Endothelial cell of umbilical vein (primary cell): ENCODE measurements at regions not wholly inside any gene's neighbourhood (a gene's known extent, or its start where the extent isn't known, plus 50 kb on each side); places are given as distances from the start of the nearest gene placed in this dataset.

ENCODE experiments used
- BruUV-seq: library from RNA; stranded (reverse); fragments of 400-500 nt; replicated peaks from 2 replicates; lab custom pipeline; 2021; lab: Mats Ljungman, UMichigan
- CTCF ChIA-PET: fragments of 300-600, 350-600 bp; sonication (Branson Sonifier 250); formaldehyde crosslinking; loops from one replicate; lab custom pipeline; 2021; ENCODE audit warnings: antibody characterized with exemption, inconsistent platforms; lab: Charles Lee
- POLR2A ChIA-PET: fragments of 300-600, 350-600 bp; sonication (Branson Sonifier 250); formaldehyde crosslinking; loops from one replicate; lab custom pipeline; 2021; ENCODE audit warnings: antibody characterized with exemption, inconsistent platforms; lab: Charles Lee
- DNase-seq: peaks from one replicate; pipeline ENCODE4 v3.0.0-alpha.2; 2011; ENCODE audit warnings: low read depth, low spot score
- FAIRE-seq: peaks from 2 replicates; lab custom pipeline; 2011; peaks lifted over from hg19 to GRCh38; lab: Jason Lieb, UNC
- H2AFZ ChIP-seq: 2 replicates; pipeline ENCODE4 v1.6.0; 2012; ENCODE audit warnings: low read depth, low read length, control low read depth, inconsistent platforms
- H3K27ac ChIP-seq: 2 replicates; pipeline ENCODE4 v1.5.1; 2011; ENCODE audit warnings: low read depth, mild to moderate bottlenecking, control low read depth, low read length, moderate library complexity; ENCODE audit not compliant: insufficient read depth
- H3K27me3 ChIP-seq, 2 experiments: 2 replicates each; pipeline versions ENCODE4 v1.6.0 to v1.6.1; 2011; ENCODE audit warnings: low read length in 2 of 2, mixed read lengths in 1 of 2; ENCODE audit not compliant: control insufficient read depth in 2 of 2, insufficient read depth in 2 of 2
- H3K36me3 ChIP-seq, 2 experiments: 2 replicates in 1 of 2; 3 replicates in 1 of 2; pipeline ENCODE4 v1.5.1; 2011; ENCODE audit warnings: low read length in 2 of 2, mild to moderate bottlenecking in 1 of 2, moderate library complexity in 1 of 2; ENCODE audit not compliant: control insufficient read depth in 2 of 2, insufficient read depth in 2 of 2; ENCODE audit errors: extremely low read depth in 1 of 2
- H3K4me1 ChIP-seq: 3 replicates; pipeline ENCODE4 v1.5.1; 2011; ENCODE audit warnings: mild to moderate bottlenecking, low read length; ENCODE audit not compliant: control insufficient read depth, insufficient read depth; ENCODE audit errors: extremely low read depth
- H3K4me2 ChIP-seq: 2 replicates; pipeline ENCODE4 v1.6.1; 2011; ENCODE audit warnings: low read length, control low read depth, mixed read lengths; ENCODE audit not compliant: insufficient read depth
- H3K4me3 ChIP-seq, 3 experiments: fragments of 200-600 bp in 1 of 3; sonication (generic), shearing (Covaris generic) in 1 of 3; replicated peaks in 1 of 3; 2 replicates each; pipeline ENCODE4 v1.5.1; 2011 to 2016; ENCODE audit warnings: control low read depth in 3 of 3, low read length in 3 of 3, mild to moderate bottlenecking in 2 of 3, inconsistent platforms in 1 of 3, low read depth in 1 of 3, moderate library complexity in 1 of 3; ENCODE audit not compliant: insufficient read depth in 1 of 3
- H3K79me2 ChIP-seq: 2 replicates; pipeline ENCODE4 v1.6.0; 2012; ENCODE audit warnings: low read length, inconsistent platforms; ENCODE audit not compliant: control insufficient read depth, insufficient read depth
- H3K9ac ChIP-seq: replicated peaks from 2 replicates; pipeline ENCODE3; 2011; ENCODE audit warnings: low read length, control low read depth; ENCODE audit not compliant: insufficient read depth; ENCODE audit errors: extremely low read depth
- H3K9me1 ChIP-seq: replicated peaks from 3 replicates; pipeline ENCODE4 v1.6.0; 2011; ENCODE audit warnings: mild to moderate bottlenecking, low read length; ENCODE audit not compliant: control insufficient read depth, insufficient read depth; ENCODE audit errors: extremely low read depth
- H3K9me3 ChIP-seq: replicated peaks from 2 replicates; pipeline ENCODE4 v1.5.1; 2012; ENCODE audit warnings: low read length, inconsistent platforms; ENCODE audit not compliant: control insufficient read depth, insufficient read depth
- H4K20me1 ChIP-seq: replicated peaks from 2 replicates; pipeline ENCODE3; 2011; ENCODE audit warnings: mild to moderate bottlenecking, low read length; ENCODE audit not compliant: control insufficient read depth, insufficient read depth; ENCODE audit errors: extremely low read depth
- EZH2 ChIP-seq: IDR thresholded peaks from 2 replicates; pipeline ENCODE4 v1.6.1; 2012; ENCODE audit warnings: borderline replicate concordance, low read depth, mild to moderate bottlenecking, moderate library complexity, low read length, inconsistent platforms; ENCODE audit not compliant: severe bottlenecking
- FOS ChIP-seq: IDR thresholded peaks from 2 replicates; pipeline ENCODE4 v1.6.1; 2011; ENCODE audit warnings: mild to moderate bottlenecking, low read length, moderate library complexity, borderline replicate concordance; ENCODE audit not compliant: insufficient read depth
- GATA2 ChIP-seq: IDR thresholded peaks from 2 replicates; pipeline ENCODE4 v1.7.0; 2011; ENCODE audit warnings: low read depth, mild to moderate bottlenecking, moderate library complexity, mixed read lengths, low read length; ENCODE audit not compliant: insufficient read length, insufficient read depth
- JUN ChIP-seq: IDR thresholded peaks from 2 replicates; pipeline ENCODE4 v1.6.1; 2011; ENCODE audit warnings: borderline replicate concordance, low read depth; ENCODE audit not compliant: insufficient read length, insufficient read depth
- MYC ChIP-seq: IDR thresholded peaks from one replicate; pipeline ENCODE4 v1.6.1; 2011; ENCODE audit warnings: mild to moderate bottlenecking, low read depth, low read length
- POLR2A ChIP-seq: IDR thresholded peaks from 2 replicates; pipeline ENCODE4 v1.6.1; 2012; ENCODE audit warnings: low read depth, mild to moderate bottlenecking, control low read depth, low read length
- POLR2AphosphoS5 ChIP-seq: IDR thresholded peaks from 2 replicates; pipeline ENCODE4 v1.6.1; 2012; ENCODE audit warnings: low read depth, mild to moderate bottlenecking, control low read depth, low read length, moderate library complexity; ENCODE audit not compliant: insufficient read depth
- dilution Hi-C: fragments of 300-500 bp; cut with MboI; formaldehyde crosslinking; loops from one replicate; pipeline ENCODE4 v1.15.0; 2019; ENCODE audit warnings: low sequenced_read_pairs; ENCODE audit not compliant: extremely low pct_ligation_motif_present
- intact Hi-C: fragments of 100-400 bp; cut with micrococcal nuclease; formaldehyde crosslinking; loops from one replicate; pipeline ENCODE4 v1.10.0; 2022
- TF ChIP-seq, protein P1 (sequence below), 2 donors: IDR thresholded peaks; 1 replicate in 1 of 2; 2 replicates in 1 of 2; pipeline ENCODE4 v1.5.1; 2011; ENCODE audit warnings: low read length in 2 of 2, mild to moderate bottlenecking in 2 of 2, moderate library complexity in 2 of 2, control low read depth in 1 of 2, inconsistent platforms in 1 of 2, low read depth in 1 of 2; ENCODE audit not compliant: insufficient read depth in 1 of 2; ENCODE audit errors: extremely low read depth in 1 of 2
- TF ChIP-seq, protein P2 (sequence below): IDR thresholded peaks from 2 replicates; pipeline ENCODE4 v1.6.1; 2011; ENCODE audit not compliant: insufficient read depth, insufficient read length

DNA sequence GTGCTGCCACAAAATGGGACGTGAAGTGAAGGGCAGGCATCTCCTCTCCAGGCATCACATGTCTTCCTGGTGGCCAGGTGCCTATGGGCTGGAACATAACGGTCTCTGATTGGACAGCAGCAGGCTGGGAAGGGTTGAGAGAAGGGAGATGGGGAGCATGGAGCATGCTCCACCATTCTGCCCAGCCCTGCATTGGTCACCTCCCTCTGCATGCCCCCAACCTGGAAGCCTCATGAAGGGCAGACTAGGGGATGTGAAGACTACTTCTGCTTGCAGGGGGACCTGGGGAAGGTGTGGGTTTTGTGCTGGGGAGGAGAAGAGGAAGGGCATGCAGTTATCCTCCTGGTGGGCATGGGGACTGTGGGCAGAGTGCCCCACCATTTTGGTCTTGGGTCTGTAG is 782.2 kb downstream of the TBC1D22A start:
- H3K9me1 ChIP-seq: no peaks in the 10 kb centered on the region
- no peak overlapping the region for H2AFZ ChIP-seq
- no peak overlapping the region for H3K27ac ChIP-seq
- POLR2A ChIA-PET: no interaction called here
- no peak for TF ChIP-seq JUN
- TF ChIP-seq MYC: no peak
- TF ChIP-seq FOS: no peak
- no peak for TF ChIP-seq POLR2A
- TF ChIP-seq, protein P1, sequence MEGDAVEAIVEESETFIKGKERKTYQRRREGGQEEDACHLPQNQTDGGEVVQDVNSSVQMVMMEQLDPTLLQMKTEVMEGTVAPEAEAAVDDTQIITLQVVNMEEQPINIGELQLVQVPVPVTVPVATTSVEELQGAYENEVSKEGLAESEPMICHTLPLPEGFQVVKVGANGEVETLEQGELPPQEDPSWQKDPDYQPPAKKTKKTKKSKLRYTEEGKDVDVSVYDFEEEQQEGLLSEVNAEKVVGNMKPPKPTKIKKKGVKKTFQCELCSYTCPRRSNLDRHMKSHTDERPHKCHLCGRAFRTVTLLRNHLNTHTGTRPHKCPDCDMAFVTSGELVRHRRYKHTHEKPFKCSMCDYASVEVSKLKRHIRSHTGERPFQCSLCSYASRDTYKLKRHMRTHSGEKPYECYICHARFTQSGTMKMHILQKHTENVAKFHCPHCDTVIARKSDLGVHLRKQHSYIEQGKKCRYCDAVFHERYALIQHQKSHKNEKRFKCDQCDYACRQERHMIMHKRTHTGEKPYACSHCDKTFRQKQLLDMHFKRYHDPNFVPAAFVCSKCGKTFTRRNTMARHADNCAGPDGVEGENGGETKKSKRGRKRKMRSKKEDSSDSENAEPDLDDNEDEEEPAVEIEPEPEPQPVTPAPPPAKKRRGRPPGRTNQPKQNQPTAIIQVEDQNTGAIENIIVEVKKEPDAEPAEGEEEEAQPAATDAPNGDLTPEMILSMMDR (IDR thresholded peaks at IDR 0.05; ENCODE audit: extremely low read depth in 1 of 2, insufficient read depth in 1 of 2, low read depth in 1 of 2, low read length in 2 of 2): no peak
- no peak for TF ChIP-seq EZH2
- TF ChIP-seq POLR2AphosphoS5: no peak
- no peaks in the 10 kb centered on the region for H3K27me3 ChIP-seq
- no peaks in the 10 kb centered on the region for H3K36me3 ChIP-seq
- intact Hi-C loops: no loop called here
- no peak overlapping the region for H3K4me2 ChIP-seq
- no peaks in the 10 kb centered on the region for H4K20me1 ChIP-seq
- no peak overlapping the region for H3K9ac ChIP-seq
- H3K4me3 ChIP-seq: no peak overlapping the region
- H3K9me3 ChIP-seq: peaks cover 8% of the 10 kb centered on the region
- CTCF ChIA-PET: no interaction called here
- dilution Hi-C loops: no loop called here
- FAIRE-seq (no peak), DNase-seq (no peak)
- BruUV-seq: no TSS peak
- H3K79me2 ChIP-seq: no peaks in the 10 kb centered on the region
- no peaks in the 10 kb centered on the region for H3K4me1 ChIP-seq

DNA sequence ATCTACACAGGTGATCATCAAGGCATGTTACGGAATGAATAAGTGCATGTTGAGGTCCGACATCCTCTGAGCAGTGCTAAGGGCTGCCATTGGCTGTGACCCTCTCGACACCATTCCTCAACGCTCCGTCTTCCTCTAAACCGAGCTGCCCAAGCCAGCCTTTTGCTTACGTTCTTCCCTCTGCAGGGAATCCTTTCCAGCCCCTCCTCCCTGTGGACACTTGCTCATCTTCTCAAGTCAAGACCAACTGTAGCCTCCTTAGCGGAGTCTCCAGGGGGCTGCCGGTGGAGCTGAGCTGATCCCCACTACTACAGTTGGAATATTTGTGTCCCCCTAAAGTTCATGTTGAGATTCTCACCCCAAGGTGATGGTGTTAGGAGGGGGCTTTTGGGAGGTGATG is 781.0 kb downstream of the TBC1D22A start:
- Histone ChIP-seq H4K20me1 (no peaks in the 10 kb centered on the region), H3K27me3 (no peaks in the 10 kb centered on the region), H3K27ac (no peak overlapping the region), H3K79me2 (no peaks in the 10 kb centered on the region), H3K4me3 (no peak overlapping the region), H3K9me3 (peaks cover 11% of the 10 kb centered on the region), H3K9me1 (no peaks in the 10 kb centered on the region), H3K4me2 (no peak overlapping the region), H3K4me1 (no peaks in the 10 kb centered on the region), H2AFZ (no peak overlapping the region), H3K9ac (no peak overlapping the region), H3K36me3 (no peaks in the 10 kb centered on the region)
- no TSS peak for BruUV-seq
- dilution Hi-C loops (no loop called here), intact Hi-C loops (no loop called here)
- FAIRE-seq (no peak), DNase-seq (no peak)
- ChIA-PET CTCF (no interaction called here), POLR2A (no interaction called here)
- no peak for TF ChIP-seq FOS
- TF ChIP-seq, protein P1 (IDR thresholded peaks at IDR 0.05; ENCODE audit: extremely low read depth in 1 of 2, insufficient read depth in 1 of 2, low read depth in 1 of 2, low read length in 2 of 2): no peak
- no peak for TF ChIP-seq GATA2
- TF ChIP-seq, protein P2, sequence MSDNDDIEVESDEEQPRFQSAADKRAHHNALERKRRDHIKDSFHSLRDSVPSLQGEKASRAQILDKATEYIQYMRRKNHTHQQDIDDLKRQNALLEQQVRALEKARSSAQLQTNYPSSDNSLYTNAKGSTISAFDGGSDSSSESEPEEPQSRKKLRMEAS: no peak
- no peak for TF ChIP-seq POLR2AphosphoS5
- TF ChIP-seq MYC: no peak
